ENCODE measurements at regions not wholly inside any gene's neighbourhood (a gene's known extent, or its start where the extent isn't known, plus 50 kb on each side); places are given as distances from the start of the nearest gene placed in this dataset.
A peak's percentile ranks its signal among the peaks of the same experiment; 100 is the strongest.

DNA sequence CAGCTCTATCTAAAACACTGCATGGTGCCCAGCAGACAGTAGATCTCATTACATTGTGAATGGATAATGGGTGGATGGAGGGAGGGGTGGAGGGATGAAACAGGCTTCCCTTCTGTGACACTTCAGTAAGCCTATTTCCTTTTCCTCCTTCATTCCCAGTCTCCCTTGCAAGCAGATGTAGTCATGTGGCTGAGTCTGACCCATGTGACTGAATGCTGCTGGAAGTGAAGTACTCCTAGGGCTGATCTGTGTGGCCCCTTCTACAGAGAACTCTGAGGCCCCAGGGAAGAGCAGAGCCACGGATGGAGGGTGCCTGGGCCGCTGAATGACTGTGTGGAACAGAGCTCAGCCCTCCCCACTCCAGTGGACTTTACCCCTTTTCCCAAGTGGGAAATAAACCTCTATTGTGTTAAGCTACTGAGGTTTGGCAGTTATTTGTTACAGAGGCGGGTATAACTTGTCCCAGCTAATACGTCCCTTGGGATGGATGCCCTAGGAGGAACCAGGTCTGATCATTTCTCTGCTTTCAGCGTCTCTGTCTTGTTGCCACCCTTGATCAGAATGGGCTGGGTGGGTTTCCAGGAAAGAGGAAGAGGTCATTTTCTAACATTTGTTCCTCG, 176.1 kb upstream of the MVB12B start:
- peaks cover 5% of the 10 kb centered on the region for H3K9me3 Mint-ChIP-seq
- peak; percentile 53 for DNase-seq (ENCODE audit: extremely low spot score, unreplicated experiment)

DNA sequence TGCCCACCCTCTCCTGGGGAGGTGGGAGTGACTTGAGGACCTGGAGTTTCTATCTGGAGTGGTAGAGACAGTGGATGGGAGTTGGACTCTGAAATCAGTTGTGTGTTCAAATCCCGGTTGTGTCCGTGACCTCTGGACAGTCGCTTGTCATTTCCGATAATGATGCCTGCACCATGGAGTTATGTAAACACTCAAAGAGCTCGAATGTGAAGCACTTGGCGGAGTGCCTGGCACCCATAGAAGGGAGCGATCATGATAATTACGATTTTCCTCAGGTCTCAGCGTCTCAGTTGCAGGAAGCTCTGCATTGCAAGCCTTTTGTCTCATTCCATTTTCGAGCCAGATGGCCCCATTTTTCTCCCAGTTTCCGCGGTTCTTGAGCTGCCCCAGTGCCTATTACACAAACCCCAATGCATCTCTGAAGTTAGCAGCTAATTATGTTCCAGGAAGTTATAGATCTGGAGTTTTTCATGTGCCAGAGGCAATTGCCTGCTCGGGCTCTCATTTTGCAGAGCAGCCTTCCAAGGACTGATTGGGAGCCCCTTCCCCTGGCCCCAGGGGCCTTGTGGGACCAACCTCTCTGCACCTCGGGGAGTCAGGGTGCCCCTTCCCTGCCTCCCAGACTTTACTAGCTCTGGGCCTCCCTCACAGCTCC, 175.5 kb upstream of the MVB12B start:
- Mint-ChIP-seq H3K36me3 (no peaks in the 10 kb centered on the region), H3K9me3 (peaks cover 2% of the 10 kb centered on the region), H3K4me3 (peak overlapping the region; percentile 11), H3K27me3 (peaks cover 12% of the 10 kb centered on the region), H3K27ac (no peak overlapping the region), H3K4me1 (ENCODE audit: unreplicated experiment) (peaks cover 23% of the 10 kb centered on the region)
- TF ChIP-seq, protein P1, sequence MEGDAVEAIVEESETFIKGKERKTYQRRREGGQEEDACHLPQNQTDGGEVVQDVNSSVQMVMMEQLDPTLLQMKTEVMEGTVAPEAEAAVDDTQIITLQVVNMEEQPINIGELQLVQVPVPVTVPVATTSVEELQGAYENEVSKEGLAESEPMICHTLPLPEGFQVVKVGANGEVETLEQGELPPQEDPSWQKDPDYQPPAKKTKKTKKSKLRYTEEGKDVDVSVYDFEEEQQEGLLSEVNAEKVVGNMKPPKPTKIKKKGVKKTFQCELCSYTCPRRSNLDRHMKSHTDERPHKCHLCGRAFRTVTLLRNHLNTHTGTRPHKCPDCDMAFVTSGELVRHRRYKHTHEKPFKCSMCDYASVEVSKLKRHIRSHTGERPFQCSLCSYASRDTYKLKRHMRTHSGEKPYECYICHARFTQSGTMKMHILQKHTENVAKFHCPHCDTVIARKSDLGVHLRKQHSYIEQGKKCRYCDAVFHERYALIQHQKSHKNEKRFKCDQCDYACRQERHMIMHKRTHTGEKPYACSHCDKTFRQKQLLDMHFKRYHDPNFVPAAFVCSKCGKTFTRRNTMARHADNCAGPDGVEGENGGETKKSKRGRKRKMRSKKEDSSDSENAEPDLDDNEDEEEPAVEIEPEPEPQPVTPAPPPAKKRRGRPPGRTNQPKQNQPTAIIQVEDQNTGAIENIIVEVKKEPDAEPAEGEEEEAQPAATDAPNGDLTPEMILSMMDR (conservative IDR thresholded peaks at IDR 0.05) = no peak
- peak; percentile 60 for DNase-seq (ENCODE audit: extremely low spot score, unreplicated experiment)

More for the DNA sequence above, 176.1 kb upstream of the MVB12B start:
- Mint-ChIP-seq H3K4me3 (no peak overlapping the region), H3K27ac (no peak overlapping the region), H3K4me1 (ENCODE audit: unreplicated experiment) (peaks cover 26% of the 10 kb centered on the region), H3K27me3 (peaks cover 14% of the 10 kb centered on the region), H3K36me3 (no peaks in the 10 kb centered on the region)
- TF ChIP-seq, protein P1 (conservative IDR thresholded peaks at IDR 0.05) = no peak

DNA sequence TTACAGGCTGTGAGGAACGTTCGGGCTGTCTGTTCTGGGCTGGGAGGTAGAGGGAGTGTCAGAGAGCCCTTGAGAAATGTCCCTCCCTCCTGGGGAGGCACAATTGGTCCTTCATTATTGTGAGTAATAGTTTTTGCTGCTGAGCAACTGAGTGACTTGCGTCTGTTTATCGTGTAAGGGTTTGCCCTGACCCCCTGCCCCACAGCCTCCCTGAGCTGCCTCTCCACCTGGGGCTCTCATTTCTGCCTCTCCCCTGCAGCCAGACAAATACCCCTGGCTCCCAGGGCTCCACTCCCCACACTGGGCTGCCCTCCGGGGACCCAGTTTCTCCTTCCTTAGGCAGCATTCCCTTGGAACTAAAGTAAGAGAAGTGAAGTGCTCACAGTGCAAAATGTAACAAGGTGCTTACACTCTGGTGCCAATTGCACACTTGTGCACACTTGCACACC, 174.9 kb upstream of the MVB12B start:
- H3K4me3 Mint-ChIP-seq = peak overlapping the region; percentile 40
- H3K27me3 Mint-ChIP-seq = peaks cover 7% of the 10 kb centered on the region
- peaks cover 26% of the 10 kb centered on the region for H3K4me1 Mint-ChIP-seq (ENCODE audit: unreplicated experiment)
- H3K36me3 Mint-ChIP-seq = no peaks in the 10 kb centered on the region
- no peak overlapping the region for H3K27ac Mint-ChIP-seq
- no peak for DNase-seq (ENCODE audit: extremely low spot score, unreplicated experiment)
- TF ChIP-seq, protein P1 (conservative IDR thresholded peaks at IDR 0.05) = no peak
- H3K9me3 Mint-ChIP-seq = no peaks in the 10 kb centered on the region

DNA sequence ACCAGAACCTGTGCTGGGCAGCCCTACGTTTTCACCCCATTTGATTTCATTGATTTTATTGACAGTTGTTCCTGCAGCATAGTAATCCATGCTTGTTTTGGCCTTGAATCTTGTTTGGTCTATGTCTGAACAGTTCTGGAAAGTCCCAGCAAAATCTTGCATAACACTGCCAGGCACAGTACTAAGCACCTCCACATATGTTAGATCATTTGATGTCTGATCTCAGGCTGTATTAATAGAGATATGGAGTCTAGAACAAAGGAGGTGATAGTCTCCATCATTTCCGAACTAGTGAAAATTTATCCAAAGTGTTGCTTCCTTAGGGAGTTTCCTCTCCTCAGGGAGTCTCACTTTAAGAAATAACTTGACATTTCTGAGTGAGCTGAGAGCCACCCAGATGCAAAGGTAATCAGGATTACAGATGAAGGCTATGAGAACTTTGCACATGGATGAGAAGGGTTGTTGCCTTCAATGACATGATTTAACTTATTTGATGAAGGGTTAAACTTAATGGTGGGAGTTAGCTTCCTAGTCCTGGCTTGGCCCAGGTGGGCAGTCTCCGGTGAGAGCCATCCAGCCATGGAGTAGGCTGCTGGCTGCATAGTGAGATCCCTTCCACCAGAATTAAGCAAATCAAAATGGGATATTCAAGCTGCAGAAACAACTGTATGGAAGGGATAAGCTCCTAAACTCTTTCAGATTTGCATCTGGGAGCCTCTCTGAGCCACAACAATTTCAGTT, 173.8 kb upstream of the MVB12B start:
- Mint-ChIP-seq H3K27me3 (peaks cover 10% of the 10 kb centered on the region), H3K4me3 (no peak overlapping the region), H3K4me1 (ENCODE audit: unreplicated experiment) (peaks cover 36% of the 10 kb centered on the region), H3K27ac (no peak overlapping the region), H3K36me3 (no peaks in the 10 kb centered on the region), H3K9me3 (no peaks in the 10 kb centered on the region)
- TF ChIP-seq, protein P1 (conservative IDR thresholded peaks at IDR 0.05) = no peak
- DNase-seq (ENCODE audit: extremely low spot score, unreplicated experiment) = peak; percentile 25

DNA sequence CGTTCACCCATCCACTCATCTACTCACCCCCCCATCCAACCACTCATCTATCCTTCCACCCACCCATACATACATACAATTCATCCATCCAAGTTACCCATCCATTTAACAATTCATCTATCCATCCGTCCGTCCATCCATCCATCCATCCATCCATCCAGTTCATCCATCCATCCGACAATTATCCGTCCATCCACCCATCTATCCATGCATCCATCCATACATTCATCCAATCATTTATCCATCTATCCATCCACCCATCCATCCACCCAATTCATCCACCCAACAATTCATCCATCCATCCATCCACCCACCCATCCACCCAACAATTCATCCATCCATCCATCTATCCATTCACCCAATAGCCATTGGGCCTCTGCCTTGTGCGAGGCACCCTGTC, 173.2 kb upstream of the MVB12B start:
- Mint-ChIP-seq H3K4me1 (ENCODE audit: unreplicated experiment) (peaks cover 42% of the 10 kb centered on the region), H3K27ac (no peak overlapping the region), H3K36me3 (no peaks in the 10 kb centered on the region), H3K9me3 (no peaks in the 10 kb centered on the region), H3K27me3 (peaks cover 10% of the 10 kb centered on the region), H3K4me3 (no peak overlapping the region)
- TF ChIP-seq, protein P1 (conservative IDR thresholded peaks at IDR 0.05) = no peak
- DNase-seq (ENCODE audit: extremely low spot score, unreplicated experiment) = no peak
